ENCODE measurements at regions not wholly inside any gene's neighbourhood (a gene's known extent, or its start where the extent isn't known, plus 50 kb on each side); places are given as distances from the start of the nearest gene placed in this dataset.

DNA sequence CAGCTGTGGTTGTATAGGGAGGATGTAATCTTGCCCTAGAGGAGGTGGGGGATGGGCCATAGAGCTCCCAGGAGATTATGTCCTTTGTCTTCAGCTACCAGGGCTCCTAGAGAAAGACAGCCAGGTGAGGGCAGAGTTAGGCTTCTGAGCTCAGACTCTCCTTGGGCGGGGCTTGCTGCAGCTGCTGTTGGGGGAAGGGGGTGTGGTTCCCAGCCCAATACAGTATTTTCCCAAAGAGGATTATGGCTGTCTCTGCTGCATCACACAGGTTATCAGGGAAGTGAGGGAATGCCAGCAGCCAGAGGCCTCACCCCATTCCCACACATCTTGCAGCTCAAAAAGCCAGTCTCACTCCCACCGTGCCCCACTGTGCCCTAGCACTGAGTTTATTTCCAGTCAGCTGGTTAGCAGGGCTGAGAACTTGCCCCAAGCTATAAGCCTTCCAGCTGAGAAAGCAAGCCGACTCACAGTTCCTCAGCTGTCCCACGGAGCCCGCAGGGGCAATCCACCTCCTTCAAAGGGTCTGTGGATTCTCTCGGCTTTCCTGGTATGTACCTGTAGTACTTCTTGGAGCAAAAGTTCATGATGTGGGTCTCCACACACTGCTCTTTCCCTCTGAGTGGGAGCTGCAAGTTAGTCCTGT, 217.3 kb upstream of the CPNE8 start:
- TF ChIP-seq FOXP2 (optimal IDR thresholded peaks at IDR 0.05; ENCODE audit: control extremely low read depth, extremely low read length, insufficient read depth) (no peak), POLR2AphosphoS5 (IDR thresholded peaks at IDR 0.05; ENCODE audit: borderline replicate concordance, low read depth, low read length) (no peak), EZH2 (IDR thresholded peaks at IDR 0.05) (no peak)
- Histone ChIP-seq H3K9me3 (ENCODE audit: low read depth, low read length) (no peaks in the 10 kb centered on the region), H3K4me3 (no peak overlapping the region), H3K27ac (no peak overlapping the region), H3K9ac (ENCODE audit: insufficient read length) (no peak overlapping the region), H3K36me3 (ENCODE audit: insufficient read depth, low read length) (no peaks in the 10 kb centered on the region)
- DNase-seq (ENCODE audit: low read depth, low spot score), result no peak

DNA sequence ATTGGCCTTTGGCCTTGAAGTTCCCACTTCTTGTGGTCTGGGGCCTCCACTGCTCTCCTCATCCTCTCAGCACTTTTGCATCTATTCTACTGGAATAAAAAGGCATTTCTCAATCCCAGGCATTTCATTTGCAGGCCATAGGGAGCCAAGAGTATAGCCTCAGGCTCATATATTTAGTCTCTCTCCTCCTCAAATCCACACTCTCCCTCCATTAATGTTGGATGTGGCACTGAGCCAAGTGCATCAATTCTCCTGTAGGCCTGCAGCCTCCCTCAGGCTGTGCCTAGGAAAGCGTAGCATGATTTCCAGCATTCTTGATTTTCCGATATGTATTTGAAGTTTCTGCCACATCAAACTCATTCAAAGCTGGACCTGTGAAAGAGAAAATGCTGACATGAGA, 211.5 kb upstream of the CPNE8 start:
- TF ChIP-seq EZH2 (IDR thresholded peaks at IDR 0.05) (no peak), FOXP2 (optimal IDR thresholded peaks at IDR 0.05; ENCODE audit: control extremely low read depth, extremely low read length, insufficient read depth) (no peak), POLR2AphosphoS5 (IDR thresholded peaks at IDR 0.05; ENCODE audit: borderline replicate concordance, low read depth, low read length) (no peak)
- no peak overlapping the region for H3K4me3 ChIP-seq
- H3K36me3 ChIP-seq (ENCODE audit: insufficient read depth, low read length), result no peaks in the 10 kb centered on the region

DNA sequence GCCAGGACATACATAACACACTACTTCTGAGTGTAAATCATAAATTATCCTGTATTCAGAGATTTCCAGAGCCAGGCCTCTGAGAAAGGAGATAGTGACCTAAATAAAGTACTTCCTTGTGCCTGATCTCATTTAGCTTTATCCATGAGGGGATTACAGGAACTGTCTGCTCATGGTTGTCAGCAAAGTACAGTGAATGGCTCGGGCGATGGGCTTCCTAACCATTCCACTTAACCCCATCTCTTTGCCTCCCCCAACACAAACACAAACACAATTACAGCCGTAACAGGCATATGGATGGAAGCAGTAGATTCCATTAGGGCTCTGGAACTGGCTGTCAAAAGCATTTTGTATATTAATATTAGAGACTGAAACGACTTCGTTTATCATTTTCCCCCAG, 206.7 kb upstream of the CPNE8 start:
- no peak overlapping the region for H3K9ac ChIP-seq (ENCODE audit: insufficient read length)
- no peak for TF ChIP-seq POLR2AphosphoS5 (IDR thresholded peaks at IDR 0.05; ENCODE audit: borderline replicate concordance, low read depth, low read length)
- no peak for TF ChIP-seq EZH2 (IDR thresholded peaks at IDR 0.05)
- TF ChIP-seq FOXP2 (optimal IDR thresholded peaks at IDR 0.05; ENCODE audit: control extremely low read depth, extremely low read length, insufficient read depth), result no peak
- no peak overlapping the region for H3K4me3 ChIP-seq
- no peak overlapping the region for H3K27ac ChIP-seq
- no peak for DNase-seq (ENCODE audit: low read depth, low spot score)
- H3K9me3 ChIP-seq (ENCODE audit: low read depth, low read length), result no peaks in the 10 kb centered on the region
- H3K36me3 ChIP-seq (ENCODE audit: insufficient read depth, low read length), result no peaks in the 10 kb centered on the region

More for the DNA sequence above, 211.5 kb upstream of the CPNE8 start:
- Histone ChIP-seq H3K9me3 (ENCODE audit: low read depth, low read length) (no peaks in the 10 kb centered on the region), H3K27ac (no peak overlapping the region), H3K9ac (ENCODE audit: insufficient read length) (no peak overlapping the region)
- DNase-seq (ENCODE audit: low read depth, low spot score), result no peak

DNA sequence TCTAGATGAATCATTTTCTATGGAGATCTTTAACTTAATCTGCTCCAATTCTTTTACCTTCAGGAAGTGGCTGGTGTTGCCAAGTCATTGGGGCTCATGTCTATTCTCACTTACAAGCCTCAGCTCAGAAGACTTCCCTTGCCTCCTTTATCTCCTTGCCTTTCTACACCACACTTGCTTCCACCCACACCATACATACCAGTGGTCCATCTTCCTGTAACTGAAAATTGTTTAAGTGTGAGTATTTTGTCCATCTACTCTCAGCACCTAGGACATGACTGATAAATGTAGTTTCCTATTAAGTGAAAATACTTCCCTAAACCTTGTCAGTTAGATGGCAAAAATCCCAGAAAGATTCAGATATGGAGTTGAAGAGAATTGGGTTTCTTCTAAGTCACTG, 199.7 kb upstream of the CPNE8 start:
- DNase-seq (ENCODE audit: low read depth, low spot score), result no peak
- H3K27ac ChIP-seq, result no peak overlapping the region
- H3K9ac ChIP-seq (ENCODE audit: insufficient read length), result no peak overlapping the region
- no peaks in the 10 kb centered on the region for H3K9me3 ChIP-seq (ENCODE audit: low read depth, low read length)
- TF ChIP-seq POLR2AphosphoS5 (IDR thresholded peaks at IDR 0.05; ENCODE audit: borderline replicate concordance, low read depth, low read length) (no peak), FOXP2 (optimal IDR thresholded peaks at IDR 0.05; ENCODE audit: control extremely low read depth, extremely low read length, insufficient read depth) (no peak), EZH2 (IDR thresholded peaks at IDR 0.05) (no peak)
- H3K4me3 ChIP-seq, result no peak overlapping the region
- no peaks in the 10 kb centered on the region for H3K36me3 ChIP-seq (ENCODE audit: insufficient read depth, low read length)

DNA sequence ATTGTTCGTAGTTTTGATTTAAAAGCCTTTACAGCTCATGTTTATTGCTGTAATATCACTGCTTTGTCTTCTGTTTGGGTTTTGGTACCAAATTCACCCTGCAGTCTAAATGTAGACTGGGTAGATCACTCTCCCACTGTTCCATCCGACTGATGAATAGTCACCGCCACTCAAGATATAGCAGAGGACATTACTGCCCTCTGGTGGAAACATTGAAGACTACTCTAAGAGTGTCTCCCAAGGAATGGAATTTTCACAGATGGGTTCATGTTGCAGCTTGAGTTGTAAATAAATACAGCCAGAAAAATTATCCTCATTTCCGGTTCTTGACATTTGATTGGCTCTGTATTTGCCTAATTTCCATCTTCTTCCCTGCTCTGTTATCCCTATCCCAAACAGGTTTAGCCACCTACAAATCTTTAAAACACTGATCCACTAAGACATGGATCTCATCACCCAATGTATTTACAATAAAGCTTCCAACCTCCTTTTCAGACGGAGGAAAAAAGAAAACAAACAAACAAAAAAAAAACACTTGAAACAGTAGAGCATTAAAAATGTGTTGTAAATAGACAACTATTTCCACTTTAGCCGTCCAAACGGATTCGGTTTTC, 198.3 kb upstream of the CPNE8 start:
- H3K4me3 ChIP-seq, result no peak overlapping the region
- TF ChIP-seq FOXP2 (optimal IDR thresholded peaks at IDR 0.05; ENCODE audit: control extremely low read depth, extremely low read length, insufficient read depth) (no peak), POLR2AphosphoS5 (IDR thresholded peaks at IDR 0.05; ENCODE audit: borderline replicate concordance, low read depth, low read length) (no peak), EZH2 (IDR thresholded peaks at IDR 0.05) (no peak)
- H3K27ac ChIP-seq, result no peak overlapping the region
- H3K36me3 ChIP-seq (ENCODE audit: insufficient read depth, low read length), result no peaks in the 10 kb centered on the region
- H3K9ac ChIP-seq (ENCODE audit: insufficient read length), result no peak overlapping the region
- peak; percentile 50 for DNase-seq (ENCODE audit: low read depth, low spot score)
- H3K9me3 ChIP-seq (ENCODE audit: low read depth, low read length), result no peaks in the 10 kb centered on the region

DNA sequence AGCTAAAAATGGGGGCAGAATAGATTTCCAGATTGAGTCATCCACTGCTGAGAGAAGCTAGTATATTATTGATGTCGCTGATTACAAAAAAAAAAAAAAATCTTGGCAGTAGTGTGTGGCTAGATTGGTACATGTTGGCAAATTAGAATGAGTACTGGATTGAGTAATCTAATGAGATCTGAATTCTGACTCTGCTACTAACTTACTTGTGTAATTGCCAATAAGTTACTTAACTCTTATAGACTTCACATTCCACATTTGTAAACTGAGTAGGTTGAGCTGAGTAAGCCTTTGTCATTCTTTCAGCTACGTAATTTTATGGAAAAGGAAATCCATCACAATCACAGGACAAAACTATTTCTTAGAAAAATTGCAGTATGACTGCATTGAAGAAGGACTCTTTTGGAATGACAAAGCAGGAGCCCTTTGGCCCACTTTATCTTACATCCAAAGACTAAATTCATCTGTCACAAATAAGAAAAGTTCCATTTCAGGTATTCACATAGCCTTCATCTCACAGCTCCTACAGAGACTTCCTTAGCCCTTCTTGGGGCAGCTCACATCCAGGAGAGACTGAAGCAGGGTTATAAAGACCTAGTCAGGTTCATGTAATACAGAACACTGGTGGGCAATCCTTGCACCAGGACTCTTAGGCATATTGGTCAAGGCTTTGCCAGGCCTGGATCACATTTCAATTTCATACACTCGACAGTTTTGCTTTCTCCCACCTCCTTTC, 197.3 kb upstream of the CPNE8 start:
- H3K9me3 ChIP-seq (ENCODE audit: low read depth, low read length), result no peaks in the 10 kb centered on the region
- no peak overlapping the region for H3K27ac ChIP-seq
- no peak overlapping the region for H3K4me3 ChIP-seq
- TF ChIP-seq FOXP2 (optimal IDR thresholded peaks at IDR 0.05; ENCODE audit: control extremely low read depth, extremely low read length, insufficient read depth) (no peak), POLR2AphosphoS5 (IDR thresholded peaks at IDR 0.05; ENCODE audit: borderline replicate concordance, low read depth, low read length) (no peak), EZH2 (IDR thresholded peaks at IDR 0.05) (no peak)
- no peak overlapping the region for H3K9ac ChIP-seq (ENCODE audit: insufficient read length)
- no peaks in the 10 kb centered on the region for H3K36me3 ChIP-seq (ENCODE audit: insufficient read depth, low read length)
- no peak for DNase-seq (ENCODE audit: low read depth, low spot score)

DNA sequence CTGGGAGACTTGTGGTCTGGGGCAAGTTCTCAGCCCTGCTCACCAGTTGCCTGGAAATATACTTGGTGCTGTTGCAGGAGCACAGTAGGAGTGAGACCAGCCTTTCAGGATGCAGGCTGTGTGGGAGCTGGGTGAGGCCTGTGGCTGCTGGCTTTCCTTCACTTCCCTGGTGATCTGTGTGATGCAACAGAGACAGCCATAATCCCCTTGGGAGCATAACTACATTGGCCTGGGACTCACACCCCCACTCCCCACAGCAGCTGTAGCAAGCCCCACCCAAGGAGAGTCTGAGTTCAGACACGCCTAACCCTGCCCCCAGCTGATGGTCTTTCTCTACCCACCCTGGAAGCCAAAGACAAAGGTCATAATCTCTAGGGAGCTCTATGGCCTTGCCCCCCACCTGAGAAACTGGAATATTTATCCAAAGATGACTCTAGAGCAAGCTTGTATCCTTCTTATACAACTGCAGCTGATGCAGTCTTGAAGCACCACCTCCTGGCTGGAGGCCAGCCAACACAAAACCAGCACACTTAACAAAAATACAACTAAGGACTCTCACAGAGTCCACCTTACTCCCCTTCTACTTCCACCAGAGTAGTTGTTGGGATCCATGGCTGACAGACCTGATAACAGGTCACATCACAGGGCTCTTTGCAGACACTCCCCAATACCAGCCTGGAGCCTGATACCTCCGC, 190.4 kb upstream of the CPNE8 start:
- no peaks in the 10 kb centered on the region for H3K9me3 ChIP-seq (ENCODE audit: low read depth, low read length)
- no peak for DNase-seq (ENCODE audit: low read depth, low spot score)
- H3K9ac ChIP-seq (ENCODE audit: insufficient read length), result no peak overlapping the region
- no peak overlapping the region for H3K4me3 ChIP-seq
- TF ChIP-seq EZH2 (IDR thresholded peaks at IDR 0.05) (no peak), FOXP2 (optimal IDR thresholded peaks at IDR 0.05; ENCODE audit: control extremely low read depth, extremely low read length, insufficient read depth) (no peak), POLR2AphosphoS5 (IDR thresholded peaks at IDR 0.05; ENCODE audit: borderline replicate concordance, low read depth, low read length) (no peak)
- H3K36me3 ChIP-seq (ENCODE audit: insufficient read depth, low read length), result no peaks in the 10 kb centered on the region
- H3K27ac ChIP-seq, result no peak overlapping the region

DNA sequence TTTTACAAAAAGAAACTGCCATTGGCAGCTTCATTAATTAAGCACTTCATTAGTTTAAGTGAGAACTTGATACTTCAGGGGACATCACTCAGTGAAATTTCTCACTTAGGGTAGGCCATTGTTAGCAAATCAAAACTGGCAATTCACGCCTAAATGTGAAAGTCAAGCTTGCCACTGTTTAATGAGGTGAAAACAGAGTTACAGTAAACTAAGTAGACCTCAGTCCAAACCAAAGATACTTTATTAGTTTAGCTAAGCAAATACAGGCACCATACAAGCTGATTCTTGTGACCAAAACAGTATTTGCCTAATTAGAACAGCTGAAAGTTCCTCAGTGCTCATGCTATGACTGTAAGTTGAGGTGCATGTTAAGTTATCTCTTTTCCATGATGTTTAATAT, 176.5 kb upstream of the CPNE8 start:
- H3K9ac ChIP-seq (ENCODE audit: insufficient read length), result no peak overlapping the region
- no peaks in the 10 kb centered on the region for H3K36me3 ChIP-seq (ENCODE audit: insufficient read depth, low read length)
- no peak overlapping the region for H3K27ac ChIP-seq
- no peaks in the 10 kb centered on the region for H3K9me3 ChIP-seq (ENCODE audit: low read depth, low read length)
- H3K4me3 ChIP-seq, result no peak overlapping the region
- TF ChIP-seq EZH2 (IDR thresholded peaks at IDR 0.05) (no peak), FOXP2 (optimal IDR thresholded peaks at IDR 0.05; ENCODE audit: control extremely low read depth, extremely low read length, insufficient read depth) (no peak), POLR2AphosphoS5 (IDR thresholded peaks at IDR 0.05; ENCODE audit: borderline replicate concordance, low read depth, low read length) (no peak)
- no peak for DNase-seq (ENCODE audit: low read depth, low spot score)

Measured in SK-N-MC (cell line).